Inflammatory macrophage treated with lipopolysaccharide for 1 hour (primary cell): ENCODE measurements at regions not wholly inside any gene's neighbourhood (a gene's known extent, or its start where the extent isn't known, plus 50 kb on each side); places are given as distances from the start of the nearest gene placed in this dataset.
A peak's percentile ranks its signal among the peaks of the same experiment; 100 is the strongest.

Experiments
- DNase-seq, 2 donors: peaks; one replicate each; pipeline ENCODE4 v3.0.0-alpha.2; 2020 to 2022

- DNase-seq = no peak
These were observed 64.9 kb downstream of the MCFD2 start for GRCh38 chr2:46850742-46851141.

GRCh38 chr2:46849721-46850556, 65.7 kb downstream of the MCFD2 start:
- no peak for DNase-seq

- DNase-seq = no peak
These were observed 66.4 kb downstream of the MCFD2 start for GRCh38 chr2:46849046-46849715.

GRCh38 chr2:46848447-46848846, 67.2 kb downstream of the MCFD2 start:
- peak; percentile 33 to 49 for DNase-seq

GRCh38 chr2:46847726-46848412, 67.7 kb downstream of the MCFD2 start:
- peak; percentile 49 to 64 for DNase-seq

GRCh38 chr2:46847185-46847710, 68.4 kb downstream of the MCFD2 start:
- no peak for DNase-seq

- peak in 1 of 2 donors; percentile 27 for DNase-seq
These were observed 69.1 kb downstream of the MCFD2 start for GRCh38 chr2:46846536-46846935.

- no peak for DNase-seq
These were observed 69.8 kb downstream of the MCFD2 start for GRCh38 chr2:46845542-46846486.

GRCh38 chr2:46844443-46844842, 71.2 kb downstream of the MCFD2 start:
- DNase-seq = no peak

- DNase-seq = no peak
These were observed 71.6 kb downstream of the MCFD2 start for GRCh38 chr2:46844034-46844433.

GRCh38 chr2:46843316-46843715, 72.3 kb downstream of the MCFD2 start:
- DNase-seq = no peak

- DNase-seq = no peak
These were observed 72.7 kb downstream of the MCFD2 start for GRCh38 chr2:46842876-46843275.

GRCh38 chr2:46841621-46842020, 74.0 kb downstream of the MCFD2 start:
- DNase-seq = peak; percentile 52 to 54

GRCh38 chr2:46839045-46839444, 76.6 kb downstream of the MCFD2 start:
- no peak for DNase-seq

GRCh38 chr2:46837704-46838103, 77.9 kb downstream of the MCFD2 start:
- no peak for DNase-seq

- DNase-seq = no peak
These were observed 78.5 kb downstream of the MCFD2 start for GRCh38 chr2:46837112-46837454.

GRCh38 chr2:46836295-46837111, 79.1 kb downstream of the MCFD2 start:
- DNase-seq = no peak

- DNase-seq = no peak
These were observed 80.1 kb downstream of the MCFD2 start for GRCh38 chr2:46835520-46835919.

GRCh38 chr2:46832543-46832942, 83.1 kb downstream of the MCFD2 start:
- no peak for DNase-seq

GRCh38 chr2:46831869-46832265, 83.7 kb downstream of the MCFD2 start:
- DNase-seq = no peak

GRCh38 chr2:46831051-46831868, 84.3 kb downstream of the MCFD2 start:
- DNase-seq = no peak
